ENCODE measurements at regions not wholly inside any gene's neighbourhood (a gene's known extent, or its start where the extent isn't known, plus 50 kb on each side); places are given as distances from the start of the nearest gene placed in this dataset.

GRCh38 chr9:78839252-78839651 lies 542.3 kb downstream of the PSAT1 start:
- Histone ChIP-seq H3K4me2 (ENCODE audit: extremely low read depth, insufficient read depth, low read length) (no peak overlapping the region), H3K36me3 (ENCODE audit: control insufficient read depth, insufficient read depth, low read length) (no peaks in the 10 kb centered on the region), H3K4me3 (replicated peaks in 1 of 4; ENCODE audit: control extremely low read depth in 1 of 4, insufficient read depth in 1 of 4, low read depth in 3 of 4, low read length in 4 of 4) (no peak overlapping the region), H3K79me2 (ENCODE audit: control insufficient read depth, insufficient read depth, low read length) (no peaks in the 10 kb centered on the region), H3K9ac (ENCODE audit: insufficient read depth, low read length) (no peak overlapping the region), H3K9me3 (ENCODE audit: control insufficient read depth, insufficient read depth, low read depth, low read length) (no peaks in the 10 kb centered on the region), H3K27me3 (ENCODE audit: control insufficient read depth, insufficient read depth, low read length) (no peaks in the 10 kb centered on the region), H4K20me1 (ENCODE audit: control insufficient read depth, extremely low read depth, insufficient read depth, low read length) (no peaks in the 10 kb centered on the region), H2AFZ (ENCODE audit: low read length) (no peak overlapping the region), H3K4me1 (ENCODE audit: control insufficient read depth, extremely low read depth, insufficient read depth, low read length) (no peaks in the 10 kb centered on the region), H3K27ac (ENCODE audit: insufficient read depth, low read length) (no peak overlapping the region)
- no peak for TF ChIP-seq EZH2 (IDR thresholded peaks at IDR 0.05; ENCODE audit: low read length, missing control alignments)
- no peak for TF ChIP-seq CTCF (conservative IDR thresholded peaks at IDR 0.05 in 1 of 2, IDR thresholded peaks at IDR 0.05 in 1 of 2; ENCODE audit: low read depth in 1 of 2, low read length in 2 of 2)
- DNase-seq (ENCODE audit: low read depth in 2 of 2) = no peak

GRCh38 chr9:78848061-78848460 lies 551.1 kb downstream of the PSAT1 start:
- Histone ChIP-seq H3K27me3 (ENCODE audit: control insufficient read depth, insufficient read depth, low read length) (no peaks in the 10 kb centered on the region), H3K4me3 (replicated peaks in 1 of 4; ENCODE audit: control extremely low read depth in 1 of 4, insufficient read depth in 1 of 4, low read depth in 3 of 4, low read length in 4 of 4) (no peak overlapping the region), H3K9me3 (ENCODE audit: control insufficient read depth, insufficient read depth, low read depth, low read length) (no peaks in the 10 kb centered on the region), H3K9ac (ENCODE audit: insufficient read depth, low read length) (no peak overlapping the region), H3K36me3 (ENCODE audit: control insufficient read depth, insufficient read depth, low read length) (no peaks in the 10 kb centered on the region), H2AFZ (ENCODE audit: low read length) (no peak overlapping the region), H3K27ac (ENCODE audit: insufficient read depth, low read length) (no peak overlapping the region), H3K4me1 (ENCODE audit: control insufficient read depth, extremely low read depth, insufficient read depth, low read length) (no peaks in the 10 kb centered on the region), H4K20me1 (ENCODE audit: control insufficient read depth, extremely low read depth, insufficient read depth, low read length) (no peaks in the 10 kb centered on the region), H3K4me2 (ENCODE audit: extremely low read depth, insufficient read depth, low read length) (no peak overlapping the region), H3K79me2 (ENCODE audit: control insufficient read depth, insufficient read depth, low read length) (no peaks in the 10 kb centered on the region)
- TF ChIP-seq CTCF (conservative IDR thresholded peaks at IDR 0.05 in 1 of 2, IDR thresholded peaks at IDR 0.05 in 1 of 2; ENCODE audit: low read depth in 1 of 2, low read length in 2 of 2) = no peak
- no peak for TF ChIP-seq EZH2 (IDR thresholded peaks at IDR 0.05; ENCODE audit: low read length, missing control alignments)
- no peak for DNase-seq (ENCODE audit: low read depth in 2 of 2)

GRCh38 chr9:78856144-78856543 lies 559.2 kb downstream of the PSAT1 start:
- Histone ChIP-seq H3K4me1 (ENCODE audit: control insufficient read depth, extremely low read depth, insufficient read depth, low read length) (no peaks in the 10 kb centered on the region), H3K9ac (ENCODE audit: insufficient read depth, low read length) (no peak overlapping the region), H3K79me2 (ENCODE audit: control insufficient read depth, insufficient read depth, low read length) (no peaks in the 10 kb centered on the region), H3K4me2 (ENCODE audit: extremely low read depth, insufficient read depth, low read length) (no peak overlapping the region), H4K20me1 (ENCODE audit: control insufficient read depth, extremely low read depth, insufficient read depth, low read length) (no peaks in the 10 kb centered on the region), H3K27ac (ENCODE audit: insufficient read depth, low read length) (no peak overlapping the region), H2AFZ (ENCODE audit: low read length) (no peak overlapping the region), H3K4me3 (replicated peaks in 1 of 4; ENCODE audit: control extremely low read depth in 1 of 4, insufficient read depth in 1 of 4, low read depth in 3 of 4, low read length in 4 of 4) (no peak overlapping the region), H3K9me3 (ENCODE audit: control insufficient read depth, insufficient read depth, low read depth, low read length) (no peaks in the 10 kb centered on the region), H3K27me3 (ENCODE audit: control insufficient read depth, insufficient read depth, low read length) (no peaks in the 10 kb centered on the region), H3K36me3 (ENCODE audit: control insufficient read depth, insufficient read depth, low read length) (no peaks in the 10 kb centered on the region)
- DNase-seq (ENCODE audit: low read depth in 2 of 2) = peak in 1 of 2 donors; percentile 85
- TF ChIP-seq EZH2 (IDR thresholded peaks at IDR 0.05; ENCODE audit: low read length, missing control alignments) = no peak
- TF ChIP-seq CTCF (conservative IDR thresholded peaks at IDR 0.05 in 1 of 2, IDR thresholded peaks at IDR 0.05 in 1 of 2; ENCODE audit: low read depth in 1 of 2, low read length in 2 of 2) = no peak
